Endothelial cell of umbilical vein (primary cell): ENCODE measurements at regions not wholly inside any gene's neighbourhood (a gene's known extent, or its start where the extent isn't known, plus 50 kb on each side); places are given as distances from the start of the nearest gene placed in this dataset.

Experiments
- BruUV-seq: library from RNA; stranded (reverse); fragments of 400-500 nt; replicated peaks from 2 replicates; lab custom pipeline; 2021; lab: Mats Ljungman, UMichigan
- CTCF ChIA-PET: fragments of 300-600, 350-600 bp; sonication (Branson Sonifier 250); formaldehyde crosslinking; loops from one replicate; lab custom pipeline; 2021; ENCODE audit warnings: antibody characterized with exemption, inconsistent platforms; lab: Charles Lee
- POLR2A ChIA-PET: fragments of 300-600, 350-600 bp; sonication (Branson Sonifier 250); formaldehyde crosslinking; loops from one replicate; lab custom pipeline; 2021; ENCODE audit warnings: antibody characterized with exemption, inconsistent platforms; lab: Charles Lee
- DNase-seq: peaks from one replicate; pipeline ENCODE4 v3.0.0-alpha.2; 2011; ENCODE audit warnings: low read depth, low spot score
- FAIRE-seq: peaks from 2 replicates; lab custom pipeline; 2011; peaks lifted over from hg19 to GRCh38; lab: Jason Lieb, UNC
- H2AFZ ChIP-seq: 2 replicates; pipeline ENCODE4 v1.6.0; 2012; ENCODE audit warnings: low read depth, low read length, control low read depth, inconsistent platforms
- H3K27ac ChIP-seq: 2 replicates; pipeline ENCODE4 v1.5.1; 2011; ENCODE audit warnings: low read depth, mild to moderate bottlenecking, control low read depth, low read length, moderate library complexity; ENCODE audit not compliant: insufficient read depth
- H3K27me3 ChIP-seq, 2 experiments: 2 replicates each; pipeline versions ENCODE4 v1.6.0 to v1.6.1; 2011; ENCODE audit warnings: low read length in 2 of 2, mixed read lengths in 1 of 2; ENCODE audit not compliant: control insufficient read depth in 2 of 2, insufficient read depth in 2 of 2
- H3K36me3 ChIP-seq, 2 experiments: 2 replicates in 1 of 2; 3 replicates in 1 of 2; pipeline ENCODE4 v1.5.1; 2011; ENCODE audit warnings: low read length in 2 of 2, mild to moderate bottlenecking in 1 of 2, moderate library complexity in 1 of 2; ENCODE audit not compliant: control insufficient read depth in 2 of 2, insufficient read depth in 2 of 2; ENCODE audit errors: extremely low read depth in 1 of 2
- H3K4me1 ChIP-seq: 3 replicates; pipeline ENCODE4 v1.5.1; 2011; ENCODE audit warnings: mild to moderate bottlenecking, low read length; ENCODE audit not compliant: control insufficient read depth, insufficient read depth; ENCODE audit errors: extremely low read depth
- H3K4me2 ChIP-seq: 2 replicates; pipeline ENCODE4 v1.6.1; 2011; ENCODE audit warnings: low read length, control low read depth, mixed read lengths; ENCODE audit not compliant: insufficient read depth
- H3K4me3 ChIP-seq, 3 experiments: fragments of 200-600 bp in 1 of 3; sonication (generic), shearing (Covaris generic) in 1 of 3; replicated peaks in 1 of 3; 2 replicates each; pipeline ENCODE4 v1.5.1; 2011 to 2016; ENCODE audit warnings: control low read depth in 3 of 3, low read length in 3 of 3, mild to moderate bottlenecking in 2 of 3, inconsistent platforms in 1 of 3, low read depth in 1 of 3, moderate library complexity in 1 of 3; ENCODE audit not compliant: insufficient read depth in 1 of 3
- H3K79me2 ChIP-seq: 2 replicates; pipeline ENCODE4 v1.6.0; 2012; ENCODE audit warnings: low read length, inconsistent platforms; ENCODE audit not compliant: control insufficient read depth, insufficient read depth
- H3K9ac ChIP-seq: replicated peaks from 2 replicates; pipeline ENCODE3; 2011; ENCODE audit warnings: low read length, control low read depth; ENCODE audit not compliant: insufficient read depth; ENCODE audit errors: extremely low read depth
- H3K9me1 ChIP-seq: replicated peaks from 3 replicates; pipeline ENCODE4 v1.6.0; 2011; ENCODE audit warnings: mild to moderate bottlenecking, low read length; ENCODE audit not compliant: control insufficient read depth, insufficient read depth; ENCODE audit errors: extremely low read depth
- H3K9me3 ChIP-seq: replicated peaks from 2 replicates; pipeline ENCODE4 v1.5.1; 2012; ENCODE audit warnings: low read length, inconsistent platforms; ENCODE audit not compliant: control insufficient read depth, insufficient read depth
- H4K20me1 ChIP-seq: replicated peaks from 2 replicates; pipeline ENCODE3; 2011; ENCODE audit warnings: mild to moderate bottlenecking, low read length; ENCODE audit not compliant: control insufficient read depth, insufficient read depth; ENCODE audit errors: extremely low read depth
- EZH2 ChIP-seq: IDR thresholded peaks from 2 replicates; pipeline ENCODE4 v1.6.1; 2012; ENCODE audit warnings: borderline replicate concordance, low read depth, mild to moderate bottlenecking, moderate library complexity, low read length, inconsistent platforms; ENCODE audit not compliant: severe bottlenecking
- FOS ChIP-seq: IDR thresholded peaks from 2 replicates; pipeline ENCODE4 v1.6.1; 2011; ENCODE audit warnings: mild to moderate bottlenecking, low read length, moderate library complexity, borderline replicate concordance; ENCODE audit not compliant: insufficient read depth
- GATA2 ChIP-seq: IDR thresholded peaks from 2 replicates; pipeline ENCODE4 v1.7.0; 2011; ENCODE audit warnings: low read depth, mild to moderate bottlenecking, moderate library complexity, mixed read lengths, low read length; ENCODE audit not compliant: insufficient read length, insufficient read depth
- JUN ChIP-seq: IDR thresholded peaks from 2 replicates; pipeline ENCODE4 v1.6.1; 2011; ENCODE audit warnings: borderline replicate concordance, low read depth; ENCODE audit not compliant: insufficient read length, insufficient read depth
- MYC ChIP-seq: IDR thresholded peaks from one replicate; pipeline ENCODE4 v1.6.1; 2011; ENCODE audit warnings: mild to moderate bottlenecking, low read depth, low read length
- POLR2A ChIP-seq: IDR thresholded peaks from 2 replicates; pipeline ENCODE4 v1.6.1; 2012; ENCODE audit warnings: low read depth, mild to moderate bottlenecking, control low read depth, low read length
- POLR2AphosphoS5 ChIP-seq: IDR thresholded peaks from 2 replicates; pipeline ENCODE4 v1.6.1; 2012; ENCODE audit warnings: low read depth, mild to moderate bottlenecking, control low read depth, low read length, moderate library complexity; ENCODE audit not compliant: insufficient read depth
- dilution Hi-C: fragments of 300-500 bp; cut with MboI; formaldehyde crosslinking; loops from one replicate; pipeline ENCODE4 v1.15.0; 2019; ENCODE audit warnings: low sequenced_read_pairs; ENCODE audit not compliant: extremely low pct_ligation_motif_present
- intact Hi-C: fragments of 100-400 bp; cut with micrococcal nuclease; formaldehyde crosslinking; loops from one replicate; pipeline ENCODE4 v1.10.0; 2022
- TF ChIP-seq, protein P1 (sequence below), 2 donors: IDR thresholded peaks; 1 replicate in 1 of 2; 2 replicates in 1 of 2; pipeline ENCODE4 v1.5.1; 2011; ENCODE audit warnings: low read length in 2 of 2, mild to moderate bottlenecking in 2 of 2, moderate library complexity in 2 of 2, control low read depth in 1 of 2, inconsistent platforms in 1 of 2, low read depth in 1 of 2; ENCODE audit not compliant: insufficient read depth in 1 of 2; ENCODE audit errors: extremely low read depth in 1 of 2
- TF ChIP-seq, protein P2 (sequence below): IDR thresholded peaks from 2 replicates; pipeline ENCODE4 v1.6.1; 2011; ENCODE audit not compliant: insufficient read depth, insufficient read length

DNA sequence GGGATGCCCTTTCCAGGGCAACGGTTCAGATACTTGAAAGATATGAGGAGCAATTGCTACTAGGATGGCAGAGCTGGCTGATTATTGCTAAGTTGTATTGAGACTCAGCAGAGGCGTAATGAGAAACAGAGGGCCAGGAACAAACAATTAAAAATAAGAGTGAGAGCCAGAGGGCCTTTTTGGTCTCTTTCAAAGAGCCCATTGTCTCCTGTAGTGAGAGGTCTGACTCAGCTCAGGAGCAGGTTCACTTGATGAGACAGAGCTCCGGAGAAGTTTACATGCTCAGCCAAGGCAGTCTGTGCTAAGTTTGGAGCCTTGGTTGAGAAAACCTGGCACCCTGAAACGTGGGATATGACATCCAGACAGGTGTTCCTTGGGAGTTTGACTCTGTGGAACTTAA is 303.9 kb upstream of the DLGAP1 start:
- Histone ChIP-seq H3K4me3 (no peak overlapping the region), H4K20me1 (no peaks in the 10 kb centered on the region), H3K9ac (no peak overlapping the region), H3K27me3 (no peaks in the 10 kb centered on the region), H3K79me2 (no peaks in the 10 kb centered on the region), H3K27ac (no peak overlapping the region), H2AFZ (no peak overlapping the region), H3K4me2 (no peak overlapping the region), H3K9me1 (no peaks in the 10 kb centered on the region), H3K4me1 (no peaks in the 10 kb centered on the region), H3K9me3 (peaks cover 2% of the 10 kb centered on the region), H3K36me3 (no peaks in the 10 kb centered on the region)
- ChIA-PET CTCF (no interaction called here), POLR2A (no interaction called here)
- TF ChIP-seq FOS, result no peak
- TF ChIP-seq POLR2A, result no peak
- TF ChIP-seq MYC, result no peak
- no peak for TF ChIP-seq GATA2
- TF ChIP-seq POLR2AphosphoS5, result no peak
- TF ChIP-seq JUN, result no peak
- no peak for TF ChIP-seq EZH2
- no peak for FAIRE-seq
- dilution Hi-C loops (no loop called here), intact Hi-C loops (no loop called here)
- no TSS peak for BruUV-seq
- DNase-seq, result no peak

DNA sequence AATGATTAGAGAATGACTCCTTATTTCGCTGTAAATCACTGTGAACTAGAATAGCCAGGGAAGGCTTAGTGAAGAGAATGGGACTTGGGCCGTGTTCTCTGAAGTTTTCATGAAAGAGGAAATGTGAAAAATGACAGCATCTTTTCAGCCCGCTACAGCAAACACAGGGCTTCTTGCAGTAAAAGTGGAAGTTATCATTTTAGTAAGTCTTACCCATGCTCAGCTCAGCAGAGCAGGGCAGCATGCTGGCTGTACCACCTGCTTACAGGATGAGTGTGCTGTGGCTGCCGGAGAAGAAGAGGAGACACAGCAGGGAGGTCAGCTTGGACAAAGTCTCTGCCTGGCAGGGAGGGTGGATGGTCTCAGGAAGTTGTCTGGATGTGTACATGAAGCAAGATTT is 300.7 kb upstream of the DLGAP1 start:
- dilution Hi-C loops, result no loop called here
- no TSS peak for BruUV-seq

More for the DNA sequence above, 300.7 kb upstream of the DLGAP1 start:
- CTCF ChIA-PET, result no interaction called here
- DNase-seq (no peak), FAIRE-seq (no peak)
- no peaks in the 10 kb centered on the region for H3K9me1 ChIP-seq
- H3K9me3 ChIP-seq, result peaks cover 2% of the 10 kb centered on the region
- intact Hi-C loops, result no loop called here
- no peak overlapping the region for H3K4me3 ChIP-seq
- TF ChIP-seq GATA2 (no peak), FOS (no peak), EZH2 (no peak), POLR2A (no peak), MYC (no peak), POLR2AphosphoS5 (no peak), JUN (no peak)
- TF ChIP-seq, protein P1, sequence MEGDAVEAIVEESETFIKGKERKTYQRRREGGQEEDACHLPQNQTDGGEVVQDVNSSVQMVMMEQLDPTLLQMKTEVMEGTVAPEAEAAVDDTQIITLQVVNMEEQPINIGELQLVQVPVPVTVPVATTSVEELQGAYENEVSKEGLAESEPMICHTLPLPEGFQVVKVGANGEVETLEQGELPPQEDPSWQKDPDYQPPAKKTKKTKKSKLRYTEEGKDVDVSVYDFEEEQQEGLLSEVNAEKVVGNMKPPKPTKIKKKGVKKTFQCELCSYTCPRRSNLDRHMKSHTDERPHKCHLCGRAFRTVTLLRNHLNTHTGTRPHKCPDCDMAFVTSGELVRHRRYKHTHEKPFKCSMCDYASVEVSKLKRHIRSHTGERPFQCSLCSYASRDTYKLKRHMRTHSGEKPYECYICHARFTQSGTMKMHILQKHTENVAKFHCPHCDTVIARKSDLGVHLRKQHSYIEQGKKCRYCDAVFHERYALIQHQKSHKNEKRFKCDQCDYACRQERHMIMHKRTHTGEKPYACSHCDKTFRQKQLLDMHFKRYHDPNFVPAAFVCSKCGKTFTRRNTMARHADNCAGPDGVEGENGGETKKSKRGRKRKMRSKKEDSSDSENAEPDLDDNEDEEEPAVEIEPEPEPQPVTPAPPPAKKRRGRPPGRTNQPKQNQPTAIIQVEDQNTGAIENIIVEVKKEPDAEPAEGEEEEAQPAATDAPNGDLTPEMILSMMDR (IDR thresholded peaks at IDR 0.05; ENCODE audit: extremely low read depth in 1 of 2, insufficient read depth in 1 of 2, low read depth in 1 of 2, low read length in 2 of 2), result no peak
- TF ChIP-seq, protein P2, sequence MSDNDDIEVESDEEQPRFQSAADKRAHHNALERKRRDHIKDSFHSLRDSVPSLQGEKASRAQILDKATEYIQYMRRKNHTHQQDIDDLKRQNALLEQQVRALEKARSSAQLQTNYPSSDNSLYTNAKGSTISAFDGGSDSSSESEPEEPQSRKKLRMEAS, result no peak
- H3K27me3 ChIP-seq, result no peaks in the 10 kb centered on the region
- H3K4me2 ChIP-seq, result no peak overlapping the region
- no peak overlapping the region for H2AFZ ChIP-seq
- no peaks in the 10 kb centered on the region for H4K20me1 ChIP-seq
- no peaks in the 10 kb centered on the region for H3K4me1 ChIP-seq
- H3K36me3 ChIP-seq, result no peaks in the 10 kb centered on the region
- H3K9ac ChIP-seq, result no peak overlapping the region
- no peak overlapping the region for H3K27ac ChIP-seq
- no peaks in the 10 kb centered on the region for H3K79me2 ChIP-seq
- POLR2A ChIA-PET, result no interaction called here
